Activated CD8-positive, alpha-beta T cell treated with anti-CD3 and anti-CD28 coated beads, Interleukin-2, amount 10 ng/mL, durations not matched to agents 7 days and 5 days (primary cell): ENCODE measurements at regions not wholly inside any gene's neighbourhood (a gene's known extent, or its start where the extent isn't known, plus 50 kb on each side); places are given as distances from the start of the nearest gene placed in this dataset.

Experiments used
- ATAC-seq: fragments of 150-1000 bp; cut with Tn5 transposase; one replicate; pipeline ENCODE4 v1.10.0; 2021; ENCODE audit warnings: moderate library complexity
- CTCF ChIA-PET: fragments of 350-600 bp; sonication (Branson Sonifier 250); formaldehyde crosslinking; loops from one replicate; lab custom pipeline; 2021; ENCODE audit warnings: antibody characterized with exemption; lab: Charles Lee
- POLR2A ChIA-PET: fragments of 350-600 bp; sonication (Branson Sonifier 250); formaldehyde crosslinking; loops from one replicate; lab custom pipeline; 2021; ENCODE audit warnings: antibody characterized with exemption; lab: Charles Lee
- DNase-seq: peaks from one replicate; pipeline ENCODE4 v3.0.0-alpha.2; 2020
- H3K27ac Mint-ChIP-seq: one replicate; pipeline ENCODE4 v1.8.0; 2021; ENCODE audit warnings: mild to moderate bottlenecking, mixed read lengths
- H3K27me3 Mint-ChIP-seq: one replicate; pipeline ENCODE4 v1.8.0; 2021; ENCODE audit warnings: low read depth, mixed read lengths
- H3K36me3 Mint-ChIP-seq: one replicate; pipeline ENCODE4 v1.8.0; 2021; ENCODE audit warnings: low read depth, mixed read lengths
- H3K4me1 Mint-ChIP-seq: one replicate; pipeline ENCODE4 v1.8.0; 2021; ENCODE audit warnings: low read depth, mixed read lengths
- H3K4me3 Mint-ChIP-seq: one replicate; pipeline ENCODE4 v1.8.0; 2021; ENCODE audit warnings: mild to moderate bottlenecking, mixed read lengths
- H3K9me3 Mint-ChIP-seq: one replicate; pipeline ENCODE4 v1.8.0; 2022; ENCODE audit warnings: mixed read lengths; ENCODE audit not compliant: insufficient read depth

GRCh38 chr2:104118889-104119288 lies 735.0 kb upstream of the POU3F3 start:
- Mint-ChIP-seq H3K36me3 (no peaks in the 10 kb centered on the region), H3K4me3 (no peak overlapping the region), H3K27me3 (no peaks in the 10 kb centered on the region), H3K9me3 (peaks cover 6% of the 10 kb centered on the region), H3K4me1 (no peaks in the 10 kb centered on the region), H3K27ac (no peak overlapping the region)
- ATAC-seq (no peak), DNase-seq (no peak)
- CTCF ChIA-PET = no interaction called here
- POLR2A ChIA-PET = no interaction called here

DNA sequence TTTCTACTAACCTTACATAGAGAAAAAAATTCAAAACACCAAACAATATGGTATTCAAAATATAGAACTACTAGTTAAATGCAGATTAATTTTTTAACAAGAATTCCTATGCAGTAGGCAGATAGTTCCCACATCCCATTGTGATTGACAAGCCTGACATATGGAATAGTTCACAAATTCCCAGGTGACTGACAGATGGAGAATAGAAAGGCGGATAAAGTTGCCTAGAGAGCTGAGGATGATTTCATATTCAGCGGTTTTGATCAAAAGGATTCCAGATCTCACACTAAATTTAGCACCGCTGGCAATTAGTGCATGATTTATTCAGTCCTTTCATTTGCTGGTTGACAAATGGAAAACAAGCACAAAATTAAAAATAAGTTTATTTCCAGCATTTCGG lies 733.7 kb upstream of the POU3F3 start:
- H3K36me3 Mint-ChIP-seq = no peaks in the 10 kb centered on the region
- H3K27me3 Mint-ChIP-seq = no peaks in the 10 kb centered on the region
- no peak overlapping the region for H3K27ac Mint-ChIP-seq
- no peaks in the 10 kb centered on the region for H3K4me1 Mint-ChIP-seq
- no peak overlapping the region for H3K4me3 Mint-ChIP-seq
- no peak for DNase-seq
- no peak for ATAC-seq
- ChIA-PET POLR2A (no interaction called here), CTCF (no interaction called here)
- peaks cover 6% of the 10 kb centered on the region for H3K9me3 Mint-ChIP-seq

GRCh38 chr2:104125096-104125495 lies 728.8 kb upstream of the POU3F3 start:
- Mint-ChIP-seq H3K36me3 (no peaks in the 10 kb centered on the region), H3K4me1 (no peaks in the 10 kb centered on the region), H3K9me3 (peaks cover 9% of the 10 kb centered on the region), H3K27me3 (no peaks in the 10 kb centered on the region), H3K4me3 (no peak overlapping the region), H3K27ac (no peak overlapping the region)
- no peak for DNase-seq
- no peak for ATAC-seq
- ChIA-PET POLR2A (no interaction called here), CTCF (no interaction called here)

- Mint-ChIP-seq H3K27me3 (no peaks in the 10 kb centered on the region), H3K27ac (no peak overlapping the region), H3K9me3 (peaks cover 4% of the 10 kb centered on the region), H3K4me3 (no peak overlapping the region), H3K4me1 (no peaks in the 10 kb centered on the region), H3K36me3 (no peaks in the 10 kb centered on the region)
- ChIA-PET CTCF (no interaction called here), POLR2A (no interaction called here)
- ATAC-seq = no peak
- DNase-seq = no peak
Observed at GRCh38 chr2:104127049-104127770, 726.7 kb upstream of the POU3F3 start.

DNA sequence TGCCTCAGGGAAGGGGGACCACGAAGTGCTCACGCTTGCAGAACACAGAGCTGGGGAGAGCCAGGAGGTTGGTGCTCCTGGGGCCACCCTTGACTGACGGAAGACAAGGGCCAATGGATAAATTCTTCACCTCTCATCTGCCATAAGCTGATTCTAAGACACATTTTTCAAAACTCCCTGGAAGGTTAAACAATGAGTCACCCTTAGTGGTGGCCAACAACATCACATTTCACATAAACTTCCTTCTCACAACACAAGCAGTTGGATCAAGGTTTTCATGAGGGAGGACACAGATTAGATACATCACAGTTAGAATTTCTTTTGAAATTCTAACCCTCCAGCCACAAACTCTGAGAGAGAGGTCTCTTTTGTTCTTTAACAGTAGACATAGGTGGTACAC lies 713.6 kb upstream of the POU3F3 start:
- DNase-seq (no peak), ATAC-seq (no peak)
- Mint-ChIP-seq H3K27me3 (no peaks in the 10 kb centered on the region), H3K36me3 (no peaks in the 10 kb centered on the region), H3K4me1 (no peaks in the 10 kb centered on the region), H3K9me3 (peaks cover 11% of the 10 kb centered on the region), H3K27ac (no peak overlapping the region), H3K4me3 (no peak overlapping the region)
- POLR2A ChIA-PET = no interaction called here
- CTCF ChIA-PET = no interaction called here

GRCh38 chr2:104158191-104158590 lies 695.7 kb upstream of the POU3F3 start:
- no peak overlapping the region for H3K27ac Mint-ChIP-seq
- no peak for ATAC-seq
- DNase-seq = no peak
- CTCF ChIA-PET = no interaction called here
- H3K9me3 Mint-ChIP-seq = no peaks in the 10 kb centered on the region
- no peaks in the 10 kb centered on the region for H3K36me3 Mint-ChIP-seq
- H3K27me3 Mint-ChIP-seq = no peaks in the 10 kb centered on the region
- no peak overlapping the region for H3K4me3 Mint-ChIP-seq
- POLR2A ChIA-PET = no interaction called here
- H3K4me1 Mint-ChIP-seq = no peaks in the 10 kb centered on the region

DNA sequence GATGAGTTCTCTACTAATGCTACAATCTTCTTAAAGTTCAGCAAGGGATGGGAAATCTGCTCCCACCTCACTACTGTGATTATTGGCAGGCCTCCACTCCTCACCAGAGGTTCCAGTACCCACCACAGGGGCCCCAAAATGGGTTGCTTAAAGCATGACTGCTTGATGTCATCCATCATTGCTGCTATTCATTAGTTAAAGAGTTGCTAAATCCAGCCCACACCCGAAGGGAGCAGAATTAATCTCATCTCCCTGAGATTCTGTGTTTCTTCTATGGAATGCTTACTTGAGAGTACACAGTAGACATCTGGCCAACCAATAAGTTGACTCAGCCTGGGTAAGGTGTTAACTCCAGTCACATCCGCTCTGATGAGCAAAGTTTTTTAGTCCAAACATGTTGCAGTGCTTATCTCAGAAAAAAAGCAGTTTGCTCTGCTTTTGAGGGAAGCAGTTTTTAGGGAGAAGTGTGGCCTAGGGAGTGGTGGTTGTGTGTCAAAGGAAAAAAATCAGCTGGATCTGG lies 690.2 kb upstream of the POU3F3 start:
- Mint-ChIP-seq H3K27ac (no peak overlapping the region), H3K4me1 (no peaks in the 10 kb centered on the region), H3K27me3 (no peaks in the 10 kb centered on the region), H3K36me3 (no peaks in the 10 kb centered on the region), H3K4me3 (no peak overlapping the region), H3K9me3 (peaks cover 7% of the 10 kb centered on the region)
- CTCF ChIA-PET = no interaction called here
- DNase-seq = no peak
- POLR2A ChIA-PET = no interaction called here
- no peak for ATAC-seq

- Mint-ChIP-seq H3K36me3 (no peaks in the 10 kb centered on the region), H3K27me3 (no peaks in the 10 kb centered on the region), H3K9me3 (peaks cover 7% of the 10 kb centered on the region), H3K27ac (no peak overlapping the region), H3K4me1 (no peaks in the 10 kb centered on the region), H3K4me3 (no peak overlapping the region)
- CTCF ChIA-PET = no interaction called here
- POLR2A ChIA-PET = no interaction called here
- no peak for ATAC-seq
- DNase-seq = no peak
Observed at GRCh38 chr2:104164721-104165252, 689.1 kb upstream of the POU3F3 start.

- no peaks in the 10 kb centered on the region for H3K4me1 Mint-ChIP-seq
- H3K27me3 Mint-ChIP-seq = no peaks in the 10 kb centered on the region
- H3K36me3 Mint-ChIP-seq = no peaks in the 10 kb centered on the region
- CTCF ChIA-PET = no interaction called here
- no peak for ATAC-seq
- H3K9me3 Mint-ChIP-seq = peaks cover 4% of the 10 kb centered on the region
- no peak for DNase-seq
- H3K27ac Mint-ChIP-seq = no peak overlapping the region
- no peak overlapping the region for H3K4me3 Mint-ChIP-seq
- POLR2A ChIA-PET = no interaction called here
Observed at GRCh38 chr2:104177179-104177578, 676.7 kb upstream of the POU3F3 start.

GRCh38 chr2:104179644-104180043 lies 674.3 kb upstream of the POU3F3 start:
- Mint-ChIP-seq H3K4me1 (no peaks in the 10 kb centered on the region), H3K27ac (no peak overlapping the region), H3K36me3 (no peaks in the 10 kb centered on the region), H3K4me3 (no peak overlapping the region), H3K9me3 (peaks cover 4% of the 10 kb centered on the region), H3K27me3 (no peaks in the 10 kb centered on the region)
- no peak for ATAC-seq
- DNase-seq = no peak
- ChIA-PET CTCF (no interaction called here), POLR2A (no interaction called here)

GRCh38 chr2:104200533-104201168 lies 653.3 kb upstream of the POU3F3 start:
- ATAC-seq = no peak
- CTCF ChIA-PET = no interaction called here
- H3K4me1 Mint-ChIP-seq = no peaks in the 10 kb centered on the region

DNA sequence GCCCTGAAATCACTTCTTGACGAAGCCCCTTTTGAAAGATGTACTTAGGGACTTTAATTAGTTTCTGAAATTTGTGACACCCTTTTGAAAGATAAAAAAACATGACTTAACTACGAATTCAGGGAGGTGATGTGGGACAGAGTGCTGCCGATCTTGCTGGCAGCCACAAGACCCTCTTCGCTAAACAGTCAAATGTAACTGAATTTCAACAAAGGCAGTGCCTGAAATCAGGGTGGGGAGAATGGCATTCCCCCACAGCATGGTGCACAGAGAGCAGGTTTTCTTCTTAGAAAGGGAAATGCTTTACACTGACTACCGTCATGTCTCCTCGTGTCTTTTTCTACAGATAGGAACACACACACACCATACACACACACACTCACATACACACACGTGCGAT lies 640.2 kb upstream of the POU3F3 start:
- Mint-ChIP-seq H3K9me3 (no peaks in the 10 kb centered on the region), H3K27ac (no peak overlapping the region), H3K4me3 (no peak overlapping the region), H3K4me1 (no peaks in the 10 kb centered on the region), H3K27me3 (no peaks in the 10 kb centered on the region), H3K36me3 (no peaks in the 10 kb centered on the region)
- ATAC-seq (no peak), DNase-seq (no peak)
- CTCF ChIA-PET = no interaction called here
- POLR2A ChIA-PET = no interaction called here

More at GRCh38 chr2:104200533-104201168, 653.3 kb upstream of the POU3F3 start:
- H3K9me3 Mint-ChIP-seq = no peaks in the 10 kb centered on the region
- no peak overlapping the region for H3K27ac Mint-ChIP-seq
- H3K27me3 Mint-ChIP-seq = no peaks in the 10 kb centered on the region
- DNase-seq = no peak
- no peak overlapping the region for H3K4me3 Mint-ChIP-seq
- H3K36me3 Mint-ChIP-seq = no peaks in the 10 kb centered on the region
- POLR2A ChIA-PET = no interaction called here
